GM19452 (cell line): ENCODE measurements at regions not wholly inside any gene's neighbourhood (a gene's known extent, or its start where the extent isn't known, plus 50 kb on each side); places are given as distances from the start of the nearest gene placed in this dataset.
"Not testable (repeated sequence)": the region's sequence is repeated elsewhere in the genome, so short reads cannot be mapped to it uniquely, and the experiment has no call there.

Experiments used
- ATAC-seq: cut with Tn5 transposase; IDR thresholded peaks from one replicate; pipeline ENCODE4 v1.9.1; 2021; ENCODE audit not compliant: unreplicated experiment

DNA sequence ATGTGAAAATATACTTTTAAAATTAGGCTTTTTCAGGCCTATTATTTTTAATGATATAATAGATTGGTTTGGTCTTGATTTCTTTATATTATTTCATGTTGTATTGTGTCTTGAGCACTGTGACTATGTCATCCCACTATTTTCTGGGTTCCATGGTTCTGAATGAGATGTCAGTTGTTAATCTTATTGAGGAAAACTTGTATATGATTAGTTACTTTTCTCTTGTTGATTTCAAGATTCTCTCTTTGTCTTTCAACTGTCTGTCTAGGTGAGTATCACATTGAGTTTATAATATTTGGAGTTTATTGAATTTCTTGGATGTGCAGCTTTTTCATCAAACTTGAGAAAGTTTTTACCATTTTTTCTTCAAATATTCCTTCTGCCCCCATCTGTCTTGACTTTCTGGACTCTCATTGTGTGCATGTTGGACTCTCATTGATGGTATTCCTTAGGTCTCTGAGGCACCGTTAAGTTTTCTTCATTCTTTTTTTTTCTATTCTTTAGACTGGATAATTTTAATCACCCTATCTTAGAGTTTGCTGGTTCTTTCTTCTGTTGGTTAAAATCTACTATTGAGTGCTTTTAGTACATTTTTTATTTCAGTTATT lies 175.8 kb downstream of the TMEM167A start:
- ATAC-seq, result no peak

DNA sequence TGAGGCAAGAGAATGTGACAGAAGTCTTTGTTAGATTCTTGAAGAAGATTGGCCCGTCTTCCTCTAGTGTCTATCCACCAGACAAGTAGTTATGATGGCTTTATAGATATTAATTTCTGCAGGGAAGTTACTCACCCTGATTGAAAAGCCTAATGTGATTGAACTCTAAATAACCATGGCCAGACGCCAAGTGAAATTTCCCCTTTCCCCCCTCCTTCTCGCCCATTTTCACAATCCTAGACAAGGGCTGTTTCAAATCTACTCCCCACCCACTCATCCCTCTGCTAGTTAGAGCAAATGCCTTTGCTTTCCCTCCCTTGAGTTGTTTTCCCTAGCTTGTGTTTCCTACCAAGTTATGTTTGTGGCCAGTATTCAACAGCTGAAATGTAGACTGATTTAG lies 182.5 kb downstream of the TMEM167A start:
- ATAC-seq, result no peak

DNA sequence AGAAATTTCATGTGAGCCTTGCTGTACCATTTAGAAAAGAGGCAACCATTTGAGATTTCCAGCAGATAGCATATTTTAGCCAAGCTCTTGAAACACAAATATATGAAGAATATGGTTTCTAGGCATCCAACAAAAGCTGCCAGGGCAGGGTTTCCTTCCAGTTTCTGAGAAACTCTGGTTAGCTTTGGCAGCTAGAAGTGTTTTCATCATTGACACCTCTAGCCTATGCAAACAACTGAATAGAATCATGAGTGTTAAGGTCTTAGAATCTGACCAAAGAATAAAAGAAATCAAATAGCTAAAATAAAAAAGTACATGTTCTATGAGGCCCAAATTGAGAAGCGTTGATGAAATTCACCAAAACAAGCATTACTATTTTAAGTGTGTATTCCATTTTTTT lies 188.1 kb downstream of the TMEM167A start:
- no peak for ATAC-seq

GRCh38 chr5:82886911-82887310 lies 190.3 kb downstream of the TMEM167A start:
- ATAC-seq, result no peak

- ATAC-seq, result peak; percentile 63
Observed at GRCh38 chr5:82885627-82886389, 191.4 kb downstream of the TMEM167A start.

GRCh38 chr5:82884821-82885471 lies 192.2 kb downstream of the TMEM167A start:
- ATAC-seq, result no peak

DNA sequence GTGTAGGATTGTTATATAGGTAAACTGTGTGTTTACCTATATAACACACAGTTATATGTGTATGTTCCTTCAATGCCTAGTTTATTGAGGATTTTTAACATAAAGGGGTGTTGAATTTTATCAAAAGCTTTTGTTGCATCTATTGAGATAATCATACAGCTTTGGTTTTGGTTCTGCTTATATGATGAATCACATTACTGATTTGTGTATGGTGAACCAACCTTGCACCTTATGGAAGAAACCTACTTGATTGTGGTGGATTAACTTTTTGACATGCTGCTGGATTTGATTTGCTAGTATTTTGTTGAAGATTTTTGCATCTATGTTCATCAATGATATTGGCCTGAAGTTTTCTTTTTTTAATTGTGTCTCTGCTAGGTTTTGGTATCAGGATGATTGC lies 194.9 kb downstream of the TMEM167A start:
- no peak for ATAC-seq

- ATAC-seq, result peak; percentile 46
Observed at GRCh38 chr5:82881571-82882174, 195.5 kb downstream of the TMEM167A start.

DNA sequence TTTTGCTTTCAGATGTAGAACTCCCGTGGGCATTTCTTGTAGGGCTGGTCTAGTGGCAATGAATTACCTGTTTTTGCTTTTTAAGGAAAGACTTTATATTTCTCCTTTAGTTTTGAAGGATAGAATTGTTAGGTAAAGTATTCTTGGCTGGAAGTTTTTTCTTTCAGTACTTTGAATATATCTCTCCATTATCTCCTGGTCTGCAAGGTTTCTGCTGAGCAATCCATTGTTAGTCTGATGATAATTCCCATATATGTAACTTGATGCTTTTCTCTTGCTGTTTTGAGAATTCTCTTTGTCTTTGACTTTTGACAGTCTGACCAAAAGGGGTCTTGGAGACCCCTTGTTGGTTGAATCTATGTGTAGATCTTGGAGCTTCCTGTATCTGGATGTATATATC lies 198.1 kb downstream of the TMEM167A start:
- no peak for ATAC-seq

DNA sequence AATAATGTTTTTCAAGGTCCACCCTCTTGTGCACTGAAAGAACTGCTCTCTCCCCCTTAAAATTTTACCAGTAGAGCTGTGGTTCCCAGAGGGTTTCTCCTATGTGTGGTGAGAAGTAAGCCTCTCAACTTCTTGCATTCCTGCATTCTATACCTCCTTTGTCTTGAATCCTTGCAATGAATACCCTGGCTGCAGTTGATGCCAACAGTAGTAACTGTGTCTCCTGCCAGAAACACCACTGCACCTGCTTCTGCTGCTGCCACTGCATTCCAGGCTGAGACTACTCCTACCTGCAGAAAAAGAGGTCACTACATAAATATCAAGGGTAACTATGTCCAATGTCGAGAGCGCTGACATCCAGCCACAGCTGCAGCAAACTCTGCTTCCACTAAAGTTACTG lies 203.7 kb downstream of the TMEM167A start:
- no peak for ATAC-seq

GRCh38 chr5:82872321-82873288 lies 204.6 kb downstream of the TMEM167A start:
- ATAC-seq, result not testable (repeated sequence)

GRCh38 chr5:82865625-82866024 lies 211.6 kb downstream of the TMEM167A start:
- ATAC-seq, result no peak

- ATAC-seq, result no peak
Observed at GRCh38 chr5:82863266-82863665, 213.9 kb downstream of the TMEM167A start.

DNA sequence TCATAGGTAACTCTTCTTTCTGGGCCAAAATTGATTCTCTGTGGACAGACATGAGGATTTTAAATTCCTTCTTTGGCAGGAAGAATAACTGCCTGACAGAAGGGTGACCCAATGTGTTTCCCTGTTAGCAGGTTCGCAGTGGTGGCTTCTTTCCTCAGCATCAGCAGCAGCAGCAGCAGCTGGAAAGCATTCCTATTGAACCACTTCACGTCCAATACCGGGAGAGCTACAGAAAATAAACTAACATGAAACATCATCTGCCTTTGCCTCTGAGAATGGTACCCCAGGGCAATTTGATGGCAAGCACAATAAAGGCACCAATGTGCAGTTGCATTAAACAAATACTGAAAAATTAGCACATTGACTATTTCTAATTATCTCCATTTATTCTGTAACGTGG lies 214.5 kb downstream of the TMEM167A start:
- no peak for ATAC-seq

- no peak for ATAC-seq
Observed at GRCh38 chr5:82862261-82862660, 214.9 kb downstream of the TMEM167A start.

DNA sequence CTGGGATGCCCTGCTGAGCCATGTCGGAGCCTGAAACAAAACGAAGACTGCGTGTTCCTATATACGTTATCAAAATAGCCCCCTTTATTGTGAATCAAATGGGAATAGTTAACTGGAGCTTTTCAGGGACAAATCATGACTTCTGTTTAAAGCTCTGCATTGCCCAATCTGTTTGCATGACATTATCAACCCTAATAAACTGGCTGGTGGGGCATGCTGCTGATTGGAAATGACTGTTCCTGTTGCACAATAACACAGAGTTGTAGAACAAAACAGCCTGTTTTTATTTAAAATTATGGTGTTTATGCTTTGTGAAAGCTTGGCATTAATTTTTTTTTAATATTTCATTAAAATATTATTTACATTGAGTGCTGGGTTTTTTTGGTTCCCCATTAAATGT lies 215.5 kb downstream of the TMEM167A start:
- no peak for ATAC-seq

GRCh38 chr5:82859451-82860140 lies 217.6 kb downstream of the TMEM167A start:
- ATAC-seq, result no peak

- ATAC-seq, result no peak
Observed at GRCh38 chr5:82858151-82859025, 218.8 kb downstream of the TMEM167A start.

GRCh38 chr5:82855893-82856550 lies 221.2 kb downstream of the TMEM167A start:
- no peak for ATAC-seq
